Stimulated activated effector memory CD8-positive, alpha-beta T cell treated with anti-CD3 and anti-CD28 coated beads, Interleukin-12 subunit alpha, Interleukin-12 subunit beta, amount 100 ng/mL, for 72 hours (primary cell): ENCODE measurements at regions not wholly inside any gene's neighbourhood (a gene's known extent, or its start where the extent isn't known, plus 50 kb on each side); places are given as distances from the start of the nearest gene placed in this dataset.

Experiments
- ATAC-seq: fragments of 150-1000 bp; cut with Tn5 transposase; 2 replicates; pipeline ENCODE4 v1.10.0; 2021
- DNase-seq, 2 donors: peaks; one replicate each; pipeline ENCODE4 v3.0.0; 2021 to 2022; ENCODE audit warnings: low spot score in 2 of 2
- H3K27ac Mint-ChIP-seq: one replicate; pipeline ENCODE4 v1.8.0; 2022; ENCODE audit warnings: mild to moderate bottlenecking, mixed read lengths
- H3K36me3 Mint-ChIP-seq: one replicate; pipeline ENCODE4 v1.8.0; 2022; ENCODE audit warnings: mild to moderate bottlenecking, mixed read lengths
- H3K4me1 Mint-ChIP-seq: one replicate; pipeline ENCODE4 v1.8.0; 2022; ENCODE audit warnings: mixed read lengths
- H3K4me3 Mint-ChIP-seq: one replicate; pipeline ENCODE4 v1.8.0; 2022; ENCODE audit warnings: mild to moderate bottlenecking, mixed read lengths
- H3K9me3 Mint-ChIP-seq: one replicate; pipeline ENCODE4 v1.8.0; 2022; ENCODE audit warnings: mixed read lengths

GRCh38 chr20:48352628-48353027 is 475.2 kb downstream of the PREX1 start:
- H3K27ac Mint-ChIP-seq: no peak overlapping the region

GRCh38 chr20:48352042-48352441 is 475.8 kb downstream of the PREX1 start:
- no peaks in the 10 kb centered on the region for H3K36me3 Mint-ChIP-seq
- H3K4me3 Mint-ChIP-seq: no peak overlapping the region
- no peaks in the 10 kb centered on the region for H3K4me1 Mint-ChIP-seq
- ATAC-seq: no peak
- H3K9me3 Mint-ChIP-seq: no peaks in the 10 kb centered on the region
- no peak overlapping the region for H3K27ac Mint-ChIP-seq
- DNase-seq: no peak

More at GRCh38 chr20:48352628-48353027, 475.2 kb downstream of the PREX1 start:
- ATAC-seq: no peak
- Mint-ChIP-seq H3K36me3 (no peaks in the 10 kb centered on the region), H3K4me3 (no peak overlapping the region), H3K9me3 (no peaks in the 10 kb centered on the region), H3K4me1 (no peaks in the 10 kb centered on the region)
- no peak for DNase-seq

- no peaks in the 10 kb centered on the region for H3K9me3 Mint-ChIP-seq
- H3K36me3 Mint-ChIP-seq: no peaks in the 10 kb centered on the region
- H3K4me1 Mint-ChIP-seq: no peaks in the 10 kb centered on the region
- ATAC-seq (no peak), DNase-seq (no peak)
- no peak overlapping the region for H3K27ac Mint-ChIP-seq
- H3K4me3 Mint-ChIP-seq: no peak overlapping the region
These were observed 477.3 kb downstream of the PREX1 start for GRCh38 chr20:48350313-48350988.

- Mint-ChIP-seq H3K27ac (no peak overlapping the region), H3K4me3 (no peak overlapping the region), H3K4me1 (no peaks in the 10 kb centered on the region), H3K36me3 (no peaks in the 10 kb centered on the region), H3K9me3 (no peaks in the 10 kb centered on the region)
- ATAC-seq (no peak), DNase-seq (no peak)
These were observed 478.1 kb downstream of the PREX1 start for GRCh38 chr20:48349656-48350055.

- no peaks in the 10 kb centered on the region for H3K9me3 Mint-ChIP-seq
- H3K27ac Mint-ChIP-seq: no peak overlapping the region
- no peak for DNase-seq
- H3K4me3 Mint-ChIP-seq: no peak overlapping the region
- ATAC-seq: no peak
- H3K4me1 Mint-ChIP-seq: no peaks in the 10 kb centered on the region
- H3K36me3 Mint-ChIP-seq: no peaks in the 10 kb centered on the region
These were observed 479.8 kb downstream of the PREX1 start for GRCh38 chr20:48348022-48348421.

- H3K27ac Mint-ChIP-seq: no peak overlapping the region
- no peaks in the 10 kb centered on the region for H3K36me3 Mint-ChIP-seq
- no peak for DNase-seq
- H3K4me3 Mint-ChIP-seq: no peak overlapping the region
- no peak for ATAC-seq
- H3K4me1 Mint-ChIP-seq: peaks cover 9% of the 10 kb centered on the region
- peaks cover 2% of the 10 kb centered on the region for H3K9me3 Mint-ChIP-seq
These were observed 484.8 kb downstream of the PREX1 start for GRCh38 chr20:48342822-48343513.

GRCh38 chr20:48340883-48341281 is 486.9 kb downstream of the PREX1 start:
- no peaks in the 10 kb centered on the region for H3K36me3 Mint-ChIP-seq
- no peak overlapping the region for H3K27ac Mint-ChIP-seq
- peaks cover 9% of the 10 kb centered on the region for H3K4me1 Mint-ChIP-seq
- peaks cover 3% of the 10 kb centered on the region for H3K9me3 Mint-ChIP-seq
- DNase-seq: no peak
- no peak for ATAC-seq
- no peak overlapping the region for H3K4me3 Mint-ChIP-seq

GRCh38 chr20:48339986-48340882 is 487.6 kb downstream of the PREX1 start:
- H3K36me3 Mint-ChIP-seq: no peaks in the 10 kb centered on the region
- H3K4me1 Mint-ChIP-seq: peaks cover 9% of the 10 kb centered on the region
- peaks cover 3% of the 10 kb centered on the region for H3K9me3 Mint-ChIP-seq
- H3K4me3 Mint-ChIP-seq: no peak overlapping the region
- no peak for ATAC-seq
- DNase-seq: no peak
- H3K27ac Mint-ChIP-seq: no peak overlapping the region

GRCh38 chr20:48339190-48339985 is 488.4 kb downstream of the PREX1 start:
- H3K27ac Mint-ChIP-seq: no peak overlapping the region
- peaks cover 9% of the 10 kb centered on the region for H3K4me1 Mint-ChIP-seq
- DNase-seq (no peak), ATAC-seq (no peak)
- peaks cover 3% of the 10 kb centered on the region for H3K9me3 Mint-ChIP-seq
- H3K36me3 Mint-ChIP-seq: no peaks in the 10 kb centered on the region
- no peak overlapping the region for H3K4me3 Mint-ChIP-seq

- Mint-ChIP-seq H3K4me1 (peaks cover 9% of the 10 kb centered on the region), H3K36me3 (no peaks in the 10 kb centered on the region), H3K4me3 (no peak overlapping the region), H3K9me3 (peaks cover 3% of the 10 kb centered on the region), H3K27ac (no peak overlapping the region)
- ATAC-seq (no peak), DNase-seq (no peak)
These were observed 489.1 kb downstream of the PREX1 start for GRCh38 chr20:48338717-48339116.

GRCh38 chr20:48336597-48336996 is 491.2 kb downstream of the PREX1 start:
- no peak for DNase-seq
- H3K36me3 Mint-ChIP-seq: no peaks in the 10 kb centered on the region
- H3K4me3 Mint-ChIP-seq: no peak overlapping the region
- no peak for ATAC-seq
- peaks cover 9% of the 10 kb centered on the region for H3K4me1 Mint-ChIP-seq
- no peak overlapping the region for H3K27ac Mint-ChIP-seq
- H3K9me3 Mint-ChIP-seq: peaks cover 3% of the 10 kb centered on the region

- peaks cover 3% of the 10 kb centered on the region for H3K9me3 Mint-ChIP-seq
- no peak for DNase-seq
- ATAC-seq: no peak
- H3K4me1 Mint-ChIP-seq: peaks cover 4% of the 10 kb centered on the region
- no peaks in the 10 kb centered on the region for H3K36me3 Mint-ChIP-seq
- no peak overlapping the region for H3K27ac Mint-ChIP-seq
- H3K4me3 Mint-ChIP-seq: no peak overlapping the region
These were observed 492.3 kb downstream of the PREX1 start for GRCh38 chr20:48335308-48336050.

GRCh38 chr20:48333707-48334106 is 494.1 kb downstream of the PREX1 start:
- ATAC-seq (no peak), DNase-seq (no peak)
- H3K9me3 Mint-ChIP-seq: peaks cover 3% of the 10 kb centered on the region
- no peaks in the 10 kb centered on the region for H3K36me3 Mint-ChIP-seq
- H3K4me1 Mint-ChIP-seq: no peaks in the 10 kb centered on the region
- no peak overlapping the region for H3K27ac Mint-ChIP-seq
- no peak overlapping the region for H3K4me3 Mint-ChIP-seq

- no peak for ATAC-seq
- Mint-ChIP-seq H3K9me3 (no peaks in the 10 kb centered on the region), H3K36me3 (no peaks in the 10 kb centered on the region), H3K4me1 (no peaks in the 10 kb centered on the region), H3K4me3 (no peak overlapping the region), H3K27ac (no peak overlapping the region)
- no peak for DNase-seq
These were observed 495.2 kb downstream of the PREX1 start for GRCh38 chr20:48332555-48332954.
